ENCODE measurements at regions not wholly inside any gene's neighbourhood (a gene's known extent, or its start where the extent isn't known, plus 50 kb on each side); places are given as distances from the start of the nearest gene placed in this dataset.

DNA sequence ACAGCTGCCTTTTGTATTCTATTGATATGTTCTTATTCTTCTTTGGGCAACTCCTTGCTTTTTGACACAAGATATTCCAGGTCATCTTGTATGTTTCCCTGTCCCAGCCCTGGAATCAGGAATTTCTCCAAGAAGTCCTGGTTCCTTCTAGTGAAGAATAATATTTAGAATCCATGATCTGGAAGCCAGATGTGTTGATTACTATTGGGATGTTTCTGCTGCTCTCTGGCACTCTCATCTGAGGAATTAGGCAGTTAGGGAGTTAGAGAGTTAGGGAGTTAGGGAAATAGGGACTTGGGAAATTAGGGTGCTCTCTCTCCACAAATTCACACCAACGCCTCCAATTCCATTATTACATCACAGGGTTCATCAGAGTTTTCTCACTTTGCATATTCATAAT is 191.2 kb downstream of the ZNF330 start:
- H3K4me3 ChIP-seq (ENCODE audit: low read depth, low read length): no peak overlapping the region
- TF ChIP-seq, protein P1, sequence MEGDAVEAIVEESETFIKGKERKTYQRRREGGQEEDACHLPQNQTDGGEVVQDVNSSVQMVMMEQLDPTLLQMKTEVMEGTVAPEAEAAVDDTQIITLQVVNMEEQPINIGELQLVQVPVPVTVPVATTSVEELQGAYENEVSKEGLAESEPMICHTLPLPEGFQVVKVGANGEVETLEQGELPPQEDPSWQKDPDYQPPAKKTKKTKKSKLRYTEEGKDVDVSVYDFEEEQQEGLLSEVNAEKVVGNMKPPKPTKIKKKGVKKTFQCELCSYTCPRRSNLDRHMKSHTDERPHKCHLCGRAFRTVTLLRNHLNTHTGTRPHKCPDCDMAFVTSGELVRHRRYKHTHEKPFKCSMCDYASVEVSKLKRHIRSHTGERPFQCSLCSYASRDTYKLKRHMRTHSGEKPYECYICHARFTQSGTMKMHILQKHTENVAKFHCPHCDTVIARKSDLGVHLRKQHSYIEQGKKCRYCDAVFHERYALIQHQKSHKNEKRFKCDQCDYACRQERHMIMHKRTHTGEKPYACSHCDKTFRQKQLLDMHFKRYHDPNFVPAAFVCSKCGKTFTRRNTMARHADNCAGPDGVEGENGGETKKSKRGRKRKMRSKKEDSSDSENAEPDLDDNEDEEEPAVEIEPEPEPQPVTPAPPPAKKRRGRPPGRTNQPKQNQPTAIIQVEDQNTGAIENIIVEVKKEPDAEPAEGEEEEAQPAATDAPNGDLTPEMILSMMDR (IDR thresholded peaks at IDR 0.05; ENCODE audit: insufficient read depth, low read depth, low read length): no peak
- DNase-seq (ENCODE audit: low read depth): no peak

DNA sequence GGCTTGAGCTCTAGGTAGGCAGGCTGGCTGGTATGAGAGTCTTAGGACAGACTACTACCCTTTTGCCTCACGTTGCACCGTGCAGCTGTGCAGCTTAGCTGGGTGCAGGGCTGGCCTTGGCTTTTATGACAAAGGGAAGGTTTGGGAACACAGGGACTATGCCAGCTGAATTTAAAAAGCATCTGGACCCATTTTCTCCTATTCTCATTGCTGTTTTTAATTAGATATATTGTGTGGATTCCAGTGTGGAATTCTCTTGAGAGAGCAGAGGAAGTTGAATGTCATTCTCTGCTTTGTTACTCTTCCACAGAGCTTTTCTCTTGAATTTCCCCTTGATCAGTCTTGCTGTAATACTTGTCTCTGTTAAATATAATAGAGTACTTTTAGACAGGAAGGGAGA is 192.7 kb downstream of the ZNF330 start:
- DNase-seq (ENCODE audit: low read depth): no peak
- H3K4me3 ChIP-seq (ENCODE audit: low read depth, low read length): no peak overlapping the region
- TF ChIP-seq, protein P1 (IDR thresholded peaks at IDR 0.05; ENCODE audit: insufficient read depth, low read depth, low read length): no peak

DNA sequence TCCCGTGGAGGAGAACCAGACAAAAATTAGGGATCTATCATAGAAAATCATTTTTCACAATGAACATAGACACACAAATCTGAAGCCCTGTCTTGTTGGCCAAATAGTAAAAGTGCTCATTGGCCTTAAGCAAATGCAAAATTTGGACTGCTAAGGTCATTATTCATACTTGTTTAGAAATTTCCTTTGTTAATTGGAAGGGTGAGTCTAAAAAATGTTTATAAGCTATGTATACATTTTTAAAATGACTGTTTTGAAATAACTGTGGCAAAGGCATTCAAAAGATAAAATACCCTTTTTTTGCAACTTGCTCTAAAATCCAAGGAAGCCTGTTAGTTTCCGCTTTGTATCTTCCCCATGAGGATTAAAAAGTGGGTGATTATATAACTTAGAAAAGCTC is 195.0 kb downstream of the ZNF330 start:
- TF ChIP-seq, protein P1 (IDR thresholded peaks at IDR 0.05; ENCODE audit: insufficient read depth, low read depth, low read length): no peak
- no peak overlapping the region for H3K4me3 ChIP-seq (ENCODE audit: low read depth, low read length)
- DNase-seq (ENCODE audit: low read depth): no peak

DNA sequence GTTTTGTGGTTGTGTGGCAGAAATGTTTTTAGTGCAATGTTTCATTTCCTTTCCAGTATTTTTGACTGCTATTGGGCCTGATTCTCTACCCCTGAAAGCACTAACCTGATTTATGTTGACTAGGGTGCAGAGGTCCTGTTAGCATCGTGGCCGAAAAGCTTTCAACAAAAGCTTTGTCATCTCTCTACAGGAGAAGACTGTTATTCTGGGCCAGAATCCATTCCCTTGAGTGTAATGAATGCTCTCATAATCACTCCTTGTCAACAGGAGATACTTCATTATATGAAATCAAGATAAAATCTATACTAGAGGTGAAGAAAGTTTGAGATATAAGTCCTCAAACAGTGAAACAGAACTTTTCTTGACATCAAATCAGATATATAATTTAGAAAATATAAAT is 195.5 kb downstream of the ZNF330 start:
- TF ChIP-seq, protein P1 (IDR thresholded peaks at IDR 0.05; ENCODE audit: insufficient read depth, low read depth, low read length): no peak
- DNase-seq (ENCODE audit: low read depth): peak; percentile 27
- H3K4me3 ChIP-seq (ENCODE audit: low read depth, low read length): no peak overlapping the region

DNA sequence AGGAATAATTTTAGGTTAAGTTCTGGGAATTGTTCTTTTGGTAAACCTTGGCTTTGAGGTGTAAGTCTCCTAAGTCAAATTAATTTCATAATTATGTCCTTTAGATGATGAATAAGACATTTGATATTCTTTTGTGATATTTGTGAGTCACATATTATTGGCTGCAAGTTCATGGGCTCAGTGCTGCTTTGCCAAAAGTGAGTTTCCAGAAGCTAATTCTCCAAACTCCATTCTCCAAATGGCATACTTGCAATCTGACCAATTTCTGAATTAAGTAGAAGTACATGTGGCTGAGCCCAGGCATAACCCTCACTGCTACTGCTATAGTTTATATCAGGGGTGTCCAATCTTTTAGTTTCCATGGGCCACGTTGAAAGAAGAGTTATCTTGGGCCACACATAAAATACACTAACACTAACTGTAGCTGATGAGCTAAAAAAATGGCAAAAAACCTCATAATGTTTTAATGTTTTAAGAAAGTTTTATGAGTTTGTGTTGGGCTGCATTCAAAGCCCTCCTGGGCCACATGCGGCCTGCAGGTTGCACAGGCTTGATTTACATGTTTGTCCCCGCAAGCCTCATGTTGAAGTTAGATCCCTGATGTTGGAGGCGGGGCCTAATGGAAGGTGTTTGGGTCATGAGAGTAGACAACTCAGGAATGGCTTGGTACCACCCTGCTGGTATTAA is 196.1 kb downstream of the ZNF330 start:
- H3K4me3 ChIP-seq (ENCODE audit: low read depth, low read length): no peak overlapping the region
- no peak for DNase-seq (ENCODE audit: low read depth)
- TF ChIP-seq, protein P1 (IDR thresholded peaks at IDR 0.05; ENCODE audit: insufficient read depth, low read depth, low read length): no peak

DNA sequence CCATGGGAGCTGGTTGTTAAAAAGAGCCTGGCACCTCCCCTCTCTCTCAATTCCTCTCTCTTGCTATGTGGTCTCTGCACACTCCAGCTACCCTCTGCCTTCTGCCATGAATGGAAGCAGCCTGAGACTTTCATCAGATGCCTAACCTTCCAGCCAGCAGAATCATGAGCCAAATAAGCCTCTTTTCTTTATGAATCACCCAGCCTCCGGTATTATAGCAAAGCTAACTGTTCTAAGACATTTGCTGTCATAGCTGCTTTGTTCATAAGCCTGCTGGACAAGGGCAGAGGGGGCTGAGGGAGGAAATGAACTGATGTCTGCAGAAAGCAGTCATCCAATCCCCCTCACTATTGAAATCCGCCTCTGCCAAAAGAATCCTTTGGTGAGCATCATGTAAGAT is 196.7 kb downstream of the ZNF330 start:
- H3K4me3 ChIP-seq (ENCODE audit: low read depth, low read length): no peak overlapping the region
- DNase-seq (ENCODE audit: low read depth): peak; percentile 12

More for the DNA sequence above, 196.7 kb downstream of the ZNF330 start:
- TF ChIP-seq, protein P1 (IDR thresholded peaks at IDR 0.05; ENCODE audit: insufficient read depth, low read depth, low read length): no peak

All from fibroblast of villous mesenchyme (primary cell).